ENCODE measurements at regions not wholly inside any gene's neighbourhood (a gene's known extent, or its start where the extent isn't known, plus 50 kb on each side); places are given as distances from the start of the nearest gene placed in this dataset.

- TF ChIP-seq EZH2phosphoT487 (IDR thresholded peaks at IDR 0.05; ENCODE audit: borderline replicate concordance, low read length) (no peak), CTCF (IDR thresholded peaks at IDR 0.05; ENCODE audit: low read depth, low read length, poor library complexity, severe bottlenecking) (no peak)
- Histone ChIP-seq H3F3A (ENCODE audit: control insufficient read depth, insufficient read depth) (no peaks in the 10 kb centered on the region), H4K20me1 (ENCODE audit: control insufficient read depth, insufficient read depth, low read depth, low read length) (no peaks in the 10 kb centered on the region), H3K4me2 (ENCODE audit: low read length) (no peak overlapping the region), H3K27me3 (ENCODE audit: control insufficient read depth, low read length) (no peaks in the 10 kb centered on the region), H3K4me1 (ENCODE audit: control insufficient read depth, low read length) (no peaks in the 10 kb centered on the region), H3K4me3 (ENCODE audit: low read length) (no peak overlapping the region), H3K27ac (ENCODE audit: low read depth, low read length) (no peak overlapping the region), H3K36me3 (ENCODE audit: control insufficient read depth, low read length) (no peaks in the 10 kb centered on the region), H3K9me3 (ENCODE audit: control insufficient read depth, insufficient read depth, low read length) (no peaks in the 10 kb centered on the region), H3K9me2 (replicated peaks; ENCODE audit: control insufficient read depth, low read length) (no peaks in the 10 kb centered on the region), H3K79me2 (ENCODE audit: control insufficient read depth, low read length) (no peaks in the 10 kb centered on the region)
Observed at GRCh38 chr18:28588884-28589549, 412.1 kb upstream of the CDH2 start.

- Histone ChIP-seq H4K20me1 (ENCODE audit: control insufficient read depth, insufficient read depth, low read depth, low read length) (no peaks in the 10 kb centered on the region), H3K27ac (ENCODE audit: low read depth, low read length) (no peak overlapping the region), H3K9me3 (ENCODE audit: control insufficient read depth, insufficient read depth, low read length) (no peaks in the 10 kb centered on the region), H3K9me2 (replicated peaks; ENCODE audit: control insufficient read depth, low read length) (no peaks in the 10 kb centered on the region), H3F3A (ENCODE audit: control insufficient read depth, insufficient read depth) (no peaks in the 10 kb centered on the region), H3K36me3 (ENCODE audit: control insufficient read depth, low read length) (no peaks in the 10 kb centered on the region), H3K4me2 (ENCODE audit: low read length) (no peak overlapping the region), H3K79me2 (ENCODE audit: control insufficient read depth, low read length) (no peaks in the 10 kb centered on the region), H3K27me3 (ENCODE audit: control insufficient read depth, low read length) (no peaks in the 10 kb centered on the region), H3K4me1 (ENCODE audit: control insufficient read depth, low read length) (no peaks in the 10 kb centered on the region), H3K4me3 (ENCODE audit: low read length) (no peak overlapping the region)
- TF ChIP-seq EZH2phosphoT487 (IDR thresholded peaks at IDR 0.05; ENCODE audit: borderline replicate concordance, low read length) (no peak), CTCF (IDR thresholded peaks at IDR 0.05; ENCODE audit: low read depth, low read length, poor library complexity, severe bottlenecking) (no peak)
Observed at GRCh38 chr18:28584731-28585130, 407.8 kb upstream of the CDH2 start.

GRCh38 chr18:28582724-28583123 lies 405.8 kb upstream of the CDH2 start:
- H3K36me3 ChIP-seq (ENCODE audit: control insufficient read depth, low read length): no peaks in the 10 kb centered on the region
- H3K4me1 ChIP-seq (ENCODE audit: control insufficient read depth, low read length): no peaks in the 10 kb centered on the region
- no peaks in the 10 kb centered on the region for H3F3A ChIP-seq (ENCODE audit: control insufficient read depth, insufficient read depth)
- no peaks in the 10 kb centered on the region for H3K79me2 ChIP-seq (ENCODE audit: control insufficient read depth, low read length)
- H3K4me2 ChIP-seq (ENCODE audit: low read length): no peak overlapping the region
- H3K27ac ChIP-seq (ENCODE audit: low read depth, low read length): no peak overlapping the region
- no peaks in the 10 kb centered on the region for H3K27me3 ChIP-seq (ENCODE audit: control insufficient read depth, low read length)
- no peaks in the 10 kb centered on the region for H4K20me1 ChIP-seq (ENCODE audit: control insufficient read depth, insufficient read depth, low read depth, low read length)
- no peak overlapping the region for H3K4me3 ChIP-seq (ENCODE audit: low read length)
- H3K9me3 ChIP-seq (ENCODE audit: control insufficient read depth, insufficient read depth, low read length): no peaks in the 10 kb centered on the region
- TF ChIP-seq EZH2phosphoT487 (IDR thresholded peaks at IDR 0.05; ENCODE audit: borderline replicate concordance, low read length) (no peak), CTCF (IDR thresholded peaks at IDR 0.05; ENCODE audit: low read depth, low read length, poor library complexity, severe bottlenecking) (no peak)
- H3K9me2 ChIP-seq (replicated peaks; ENCODE audit: control insufficient read depth, low read length): no peaks in the 10 kb centered on the region

Measured in DOHH2 (cell line).